ENCODE measurements at regions not wholly inside any gene's neighbourhood (a gene's known extent, or its start where the extent isn't known, plus 50 kb on each side); places are given as distances from the start of the nearest gene placed in this dataset.
"Not testable (repeated sequence)": the region's sequence is repeated elsewhere in the genome, so short reads cannot be mapped to it uniquely, and the experiment has no call there.

- TF ChIP-seq, protein P1, sequence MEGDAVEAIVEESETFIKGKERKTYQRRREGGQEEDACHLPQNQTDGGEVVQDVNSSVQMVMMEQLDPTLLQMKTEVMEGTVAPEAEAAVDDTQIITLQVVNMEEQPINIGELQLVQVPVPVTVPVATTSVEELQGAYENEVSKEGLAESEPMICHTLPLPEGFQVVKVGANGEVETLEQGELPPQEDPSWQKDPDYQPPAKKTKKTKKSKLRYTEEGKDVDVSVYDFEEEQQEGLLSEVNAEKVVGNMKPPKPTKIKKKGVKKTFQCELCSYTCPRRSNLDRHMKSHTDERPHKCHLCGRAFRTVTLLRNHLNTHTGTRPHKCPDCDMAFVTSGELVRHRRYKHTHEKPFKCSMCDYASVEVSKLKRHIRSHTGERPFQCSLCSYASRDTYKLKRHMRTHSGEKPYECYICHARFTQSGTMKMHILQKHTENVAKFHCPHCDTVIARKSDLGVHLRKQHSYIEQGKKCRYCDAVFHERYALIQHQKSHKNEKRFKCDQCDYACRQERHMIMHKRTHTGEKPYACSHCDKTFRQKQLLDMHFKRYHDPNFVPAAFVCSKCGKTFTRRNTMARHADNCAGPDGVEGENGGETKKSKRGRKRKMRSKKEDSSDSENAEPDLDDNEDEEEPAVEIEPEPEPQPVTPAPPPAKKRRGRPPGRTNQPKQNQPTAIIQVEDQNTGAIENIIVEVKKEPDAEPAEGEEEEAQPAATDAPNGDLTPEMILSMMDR (IDR thresholded peaks at IDR 0.05) = not testable (repeated sequence)
- not testable (repeated sequence) for TF ChIP-seq POLR2A (IDR thresholded peaks at IDR 0.05; ENCODE audit: low read depth)
These were observed 93.5 kb upstream of the LPCAT1 start for GRCh38 chr5:1617236-1617755.
